ENCODE measurements at regions not wholly inside any gene's neighbourhood (a gene's known extent, or its start where the extent isn't known, plus 50 kb on each side); places are given as distances from the start of the nearest gene placed in this dataset.

DNA sequence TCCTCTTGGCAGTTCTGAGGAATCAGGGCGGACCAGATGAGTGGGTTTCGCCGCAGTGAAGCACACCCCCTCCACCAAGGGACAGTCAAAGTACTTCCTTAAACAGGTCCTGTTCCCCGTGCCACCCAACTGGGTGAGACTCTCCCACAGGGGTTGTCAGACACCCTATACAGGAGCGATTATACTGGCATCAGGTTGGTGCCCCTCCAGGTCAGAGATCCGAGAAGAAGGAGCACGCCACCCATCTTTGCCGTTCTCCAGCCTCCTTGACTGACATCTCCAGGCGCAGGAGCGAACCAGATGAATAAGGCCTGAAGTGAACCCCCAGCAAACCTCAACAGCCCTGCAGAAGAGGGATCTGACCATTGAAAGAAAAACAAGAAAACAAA, 108.1 kb upstream of the ZBTB20 start:
- Histone ChIP-seq H3K27me3 (ENCODE audit: control insufficient read depth, insufficient read depth, low read length) (no peaks in the 10 kb centered on the region), H2AFZ (ENCODE audit: low read length) (no peak overlapping the region), H3K79me2 (ENCODE audit: control insufficient read depth, insufficient read depth, low read length) (no peaks in the 10 kb centered on the region), H3K4me3 (replicated peaks in 1 of 4; ENCODE audit: control extremely low read depth in 1 of 4, insufficient read depth in 1 of 4, low read depth in 3 of 4, low read length in 4 of 4) (no peak overlapping the region), H3K27ac (ENCODE audit: insufficient read depth, low read length) (no peak overlapping the region), H3K36me3 (ENCODE audit: control insufficient read depth, insufficient read depth, low read length) (no peaks in the 10 kb centered on the region), H3K9ac (ENCODE audit: insufficient read depth, low read length) (no peak overlapping the region), H3K9me3 (ENCODE audit: control insufficient read depth, insufficient read depth, low read depth, low read length) (no peaks in the 10 kb centered on the region), H4K20me1 (ENCODE audit: control insufficient read depth, extremely low read depth, insufficient read depth, low read length) (no peaks in the 10 kb centered on the region), H3K4me1 (ENCODE audit: control insufficient read depth, extremely low read depth, insufficient read depth, low read length) (no peaks in the 10 kb centered on the region), H3K4me2 (ENCODE audit: extremely low read depth, insufficient read depth, low read length) (no peak overlapping the region)
- TF ChIP-seq EZH2 (IDR thresholded peaks at IDR 0.05; ENCODE audit: low read length, missing control alignments) = no peak
- TF ChIP-seq, protein P1, sequence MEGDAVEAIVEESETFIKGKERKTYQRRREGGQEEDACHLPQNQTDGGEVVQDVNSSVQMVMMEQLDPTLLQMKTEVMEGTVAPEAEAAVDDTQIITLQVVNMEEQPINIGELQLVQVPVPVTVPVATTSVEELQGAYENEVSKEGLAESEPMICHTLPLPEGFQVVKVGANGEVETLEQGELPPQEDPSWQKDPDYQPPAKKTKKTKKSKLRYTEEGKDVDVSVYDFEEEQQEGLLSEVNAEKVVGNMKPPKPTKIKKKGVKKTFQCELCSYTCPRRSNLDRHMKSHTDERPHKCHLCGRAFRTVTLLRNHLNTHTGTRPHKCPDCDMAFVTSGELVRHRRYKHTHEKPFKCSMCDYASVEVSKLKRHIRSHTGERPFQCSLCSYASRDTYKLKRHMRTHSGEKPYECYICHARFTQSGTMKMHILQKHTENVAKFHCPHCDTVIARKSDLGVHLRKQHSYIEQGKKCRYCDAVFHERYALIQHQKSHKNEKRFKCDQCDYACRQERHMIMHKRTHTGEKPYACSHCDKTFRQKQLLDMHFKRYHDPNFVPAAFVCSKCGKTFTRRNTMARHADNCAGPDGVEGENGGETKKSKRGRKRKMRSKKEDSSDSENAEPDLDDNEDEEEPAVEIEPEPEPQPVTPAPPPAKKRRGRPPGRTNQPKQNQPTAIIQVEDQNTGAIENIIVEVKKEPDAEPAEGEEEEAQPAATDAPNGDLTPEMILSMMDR (conservative IDR thresholded peaks at IDR 0.05 in 1 of 2, IDR thresholded peaks at IDR 0.05 in 1 of 2; ENCODE audit: low read depth in 1 of 2, low read length in 2 of 2) = no peak
- DNase-seq (ENCODE audit: low read depth in 2 of 2) = no peak

DNA sequence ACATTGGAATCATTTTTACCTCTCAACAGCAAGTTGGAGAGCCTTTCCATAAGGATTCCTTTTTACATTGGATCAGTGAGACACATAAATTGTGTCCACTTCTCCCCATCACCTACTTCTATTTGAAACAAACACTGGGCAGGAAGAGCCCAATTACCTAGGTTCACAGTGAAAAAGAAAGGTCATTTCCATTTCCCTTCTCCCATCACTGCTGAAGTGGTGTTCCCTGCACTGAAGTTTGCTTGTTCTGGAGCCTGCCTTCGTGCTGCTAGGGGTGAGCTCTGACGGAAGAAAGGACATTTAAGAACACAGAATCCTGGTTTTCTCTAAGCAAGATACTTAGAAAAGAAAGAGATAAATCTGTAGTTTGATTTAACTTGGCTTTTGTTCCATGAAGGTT, 123.8 kb upstream of the ZBTB20 start:
- Histone ChIP-seq H3K9me3 (ENCODE audit: control insufficient read depth, insufficient read depth, low read depth, low read length) (no peaks in the 10 kb centered on the region), H3K36me3 (ENCODE audit: control insufficient read depth, insufficient read depth, low read length) (no peaks in the 10 kb centered on the region), H3K79me2 (ENCODE audit: control insufficient read depth, insufficient read depth, low read length) (no peaks in the 10 kb centered on the region), H3K4me1 (ENCODE audit: control insufficient read depth, extremely low read depth, insufficient read depth, low read length) (no peaks in the 10 kb centered on the region), H4K20me1 (ENCODE audit: control insufficient read depth, extremely low read depth, insufficient read depth, low read length) (no peaks in the 10 kb centered on the region), H3K27me3 (ENCODE audit: control insufficient read depth, insufficient read depth, low read length) (no peaks in the 10 kb centered on the region), H3K9ac (ENCODE audit: insufficient read depth, low read length) (no peak overlapping the region), H2AFZ (ENCODE audit: low read length) (no peak overlapping the region), H3K27ac (ENCODE audit: insufficient read depth, low read length) (no peak overlapping the region), H3K4me2 (ENCODE audit: extremely low read depth, insufficient read depth, low read length) (no peak overlapping the region), H3K4me3 (replicated peaks in 1 of 4; ENCODE audit: control extremely low read depth in 1 of 4, insufficient read depth in 1 of 4, low read depth in 3 of 4, low read length in 4 of 4) (no peak overlapping the region)
- no peak for TF ChIP-seq EZH2 (IDR thresholded peaks at IDR 0.05; ENCODE audit: low read length, missing control alignments)
- TF ChIP-seq, protein P1 (conservative IDR thresholded peaks at IDR 0.05 in 1 of 2, IDR thresholded peaks at IDR 0.05 in 1 of 2; ENCODE audit: low read depth in 1 of 2, low read length in 2 of 2) = no peak
- no peak for DNase-seq (ENCODE audit: low read depth in 2 of 2)

DNA sequence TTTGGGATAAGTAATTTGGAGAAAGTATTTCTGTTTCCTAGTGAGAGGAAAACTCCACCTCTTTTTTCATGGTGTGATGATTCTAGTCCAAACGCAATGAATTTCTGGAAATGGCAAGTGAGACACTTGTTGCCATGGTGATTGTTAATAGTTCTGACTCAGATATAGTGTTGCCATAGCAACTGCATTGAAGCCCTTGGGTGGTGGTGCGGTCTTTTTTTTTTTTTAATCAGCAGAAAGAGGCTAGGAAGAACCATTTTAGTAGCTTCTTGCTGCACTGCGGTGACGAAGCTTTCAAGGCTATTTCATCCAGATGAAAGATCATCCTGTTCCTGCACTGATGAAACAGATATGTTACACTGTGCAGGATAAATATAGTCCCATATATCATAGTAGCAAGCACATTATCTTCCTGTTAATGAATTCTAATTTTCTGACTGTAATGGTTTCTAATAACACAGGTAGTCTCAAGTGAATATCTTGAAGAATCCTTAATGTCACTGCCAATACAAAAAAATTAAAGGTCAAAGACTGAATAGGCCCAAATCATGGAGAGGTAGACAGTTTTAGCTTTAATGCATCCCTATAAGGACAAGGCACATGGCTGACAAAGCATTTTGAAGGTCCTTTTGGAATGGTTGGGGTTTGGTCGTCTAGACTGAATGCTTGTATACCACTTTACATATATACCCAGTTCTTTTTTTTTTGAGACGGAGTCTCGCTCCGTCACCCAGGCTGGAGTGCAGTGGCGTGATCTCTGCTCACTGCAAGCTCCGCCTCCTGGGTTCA, 125.1 kb upstream of the ZBTB20 start:
- Histone ChIP-seq H2AFZ (ENCODE audit: low read length) (no peak overlapping the region), H3K27ac (ENCODE audit: insufficient read depth, low read length) (peak overlapping the region; percentile 4), H3K27me3 (ENCODE audit: control insufficient read depth, insufficient read depth, low read length) (no peaks in the 10 kb centered on the region), H3K9ac (ENCODE audit: insufficient read depth, low read length) (no peak overlapping the region), H3K9me3 (ENCODE audit: control insufficient read depth, insufficient read depth, low read depth, low read length) (no peaks in the 10 kb centered on the region), H4K20me1 (ENCODE audit: control insufficient read depth, extremely low read depth, insufficient read depth, low read length) (no peaks in the 10 kb centered on the region), H3K36me3 (ENCODE audit: control insufficient read depth, insufficient read depth, low read length) (no peaks in the 10 kb centered on the region), H3K4me2 (ENCODE audit: extremely low read depth, insufficient read depth, low read length) (no peak overlapping the region), H3K4me3 (replicated peaks in 1 of 4; ENCODE audit: control extremely low read depth in 1 of 4, insufficient read depth in 1 of 4, low read depth in 3 of 4, low read length in 4 of 4) (no peak overlapping the region), H3K4me1 (ENCODE audit: control insufficient read depth, extremely low read depth, insufficient read depth, low read length) (no peaks in the 10 kb centered on the region), H3K79me2 (ENCODE audit: control insufficient read depth, insufficient read depth, low read length) (no peaks in the 10 kb centered on the region)
- no peak for TF ChIP-seq EZH2 (IDR thresholded peaks at IDR 0.05; ENCODE audit: low read length, missing control alignments)
- TF ChIP-seq, protein P1 (conservative IDR thresholded peaks at IDR 0.05 in 1 of 2, IDR thresholded peaks at IDR 0.05 in 1 of 2; ENCODE audit: low read depth in 1 of 2, low read length in 2 of 2) = no peak
- peak; percentile 81 to 93 for DNase-seq (ENCODE audit: low read depth in 2 of 2)
